Suprapubic skin (tissue), 4 donors: ENCODE measurements at regions not wholly inside any gene's neighbourhood (a gene's known extent, or its start where the extent isn't known, plus 50 kb on each side); places are given as distances from the start of the nearest gene placed in this dataset.

ENCODE experiments used
- POLR2A ChIP-seq, 2 donors: fragments of 450-650 bp; IDR thresholded peaks; one replicate each; pipeline ENCODE4 v1.6.1; 2017; ENCODE audit warnings: antibody characterized with exemption in 2 of 2, mild to moderate bottlenecking in 2 of 2, moderate library complexity in 2 of 2
- POLR2AphosphoS5 ChIP-seq, 3 donors: sonication (generic); formaldehyde crosslinking; IDR thresholded peaks; one replicate each; pipeline ENCODE4 v1.6.1; 2017; ENCODE audit warnings: antibody characterized with exemption in 3 of 3
- TF ChIP-seq, protein P1 (sequence below), 2 donors: fragments of 200-600 bp in 1 of 2; fragments of 450-650 bp in 1 of 2; sonication (generic) in 1 of 2; IDR thresholded peaks; one replicate each; pipeline ENCODE4 v1.5.1; 2016 to 2019; ENCODE audit warnings: antibody characterized with exemption in 2 of 2, mild to moderate bottlenecking in 1 of 2, moderate library complexity in 1 of 2

DNA sequence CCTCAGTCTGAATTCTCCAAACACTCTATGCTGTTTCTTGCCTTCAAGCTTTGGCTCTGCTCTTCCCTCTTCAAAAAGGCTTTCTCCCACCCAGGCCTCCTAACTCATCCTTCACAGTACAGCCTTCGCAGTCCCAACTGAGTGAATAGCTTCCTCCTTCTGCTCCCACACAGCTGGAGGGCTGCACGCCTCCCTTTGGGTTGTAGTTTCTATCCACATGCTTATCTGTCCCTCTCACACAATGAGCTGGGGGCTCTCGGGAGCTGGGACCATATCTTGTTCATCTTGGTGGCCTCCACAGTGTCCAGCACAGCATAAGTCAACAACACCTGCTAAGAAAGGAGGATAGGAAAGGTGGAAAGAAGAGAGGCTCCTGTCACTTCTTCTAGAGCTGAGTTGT is 69.5 kb upstream of the XPA start:
- no peak for TF ChIP-seq POLR2AphosphoS5 (IDR thresholded peaks at IDR 0.05)
- TF ChIP-seq, protein P1, sequence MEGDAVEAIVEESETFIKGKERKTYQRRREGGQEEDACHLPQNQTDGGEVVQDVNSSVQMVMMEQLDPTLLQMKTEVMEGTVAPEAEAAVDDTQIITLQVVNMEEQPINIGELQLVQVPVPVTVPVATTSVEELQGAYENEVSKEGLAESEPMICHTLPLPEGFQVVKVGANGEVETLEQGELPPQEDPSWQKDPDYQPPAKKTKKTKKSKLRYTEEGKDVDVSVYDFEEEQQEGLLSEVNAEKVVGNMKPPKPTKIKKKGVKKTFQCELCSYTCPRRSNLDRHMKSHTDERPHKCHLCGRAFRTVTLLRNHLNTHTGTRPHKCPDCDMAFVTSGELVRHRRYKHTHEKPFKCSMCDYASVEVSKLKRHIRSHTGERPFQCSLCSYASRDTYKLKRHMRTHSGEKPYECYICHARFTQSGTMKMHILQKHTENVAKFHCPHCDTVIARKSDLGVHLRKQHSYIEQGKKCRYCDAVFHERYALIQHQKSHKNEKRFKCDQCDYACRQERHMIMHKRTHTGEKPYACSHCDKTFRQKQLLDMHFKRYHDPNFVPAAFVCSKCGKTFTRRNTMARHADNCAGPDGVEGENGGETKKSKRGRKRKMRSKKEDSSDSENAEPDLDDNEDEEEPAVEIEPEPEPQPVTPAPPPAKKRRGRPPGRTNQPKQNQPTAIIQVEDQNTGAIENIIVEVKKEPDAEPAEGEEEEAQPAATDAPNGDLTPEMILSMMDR (IDR thresholded peaks at IDR 0.05) = no peak
- no peak for TF ChIP-seq POLR2A (IDR thresholded peaks at IDR 0.05)
